ENCODE measurements at regions not wholly inside any gene's neighbourhood (a gene's known extent, or its start where the extent isn't known, plus 50 kb on each side); places are given as distances from the start of the nearest gene placed in this dataset.

DNA sequence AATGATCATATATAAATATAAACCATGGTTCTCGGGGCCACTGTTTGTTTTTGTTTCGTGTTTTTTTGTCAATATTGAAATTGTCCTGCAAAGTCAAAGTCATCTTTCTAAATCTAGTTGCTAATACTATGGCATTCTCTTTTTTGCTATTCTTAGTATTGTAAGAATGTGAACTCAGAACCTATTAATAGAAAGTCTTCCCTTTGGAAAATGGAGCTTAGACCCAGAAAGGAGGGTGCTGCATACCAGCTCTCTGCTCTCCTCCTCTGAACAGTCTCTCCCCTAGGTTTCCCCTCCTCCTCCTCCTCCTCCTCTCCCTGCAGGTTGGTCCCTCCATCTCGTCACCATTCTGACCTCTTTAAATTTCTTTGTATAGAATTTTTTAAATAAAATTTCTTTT is 150.4 kb upstream of the CCN2 start:
- no peak for TF ChIP-seq YY1 (IDR thresholded peaks at IDR 0.05; ENCODE audit: insufficient read depth, insufficient read length)
- TF ChIP-seq ZNF274 (IDR thresholded peaks at IDR 0.05; ENCODE audit: low read depth, low read length) = no peak
